ENCODE measurements at regions not wholly inside any gene's neighbourhood (a gene's known extent, or its start where the extent isn't known, plus 50 kb on each side); places are given as distances from the start of the nearest gene placed in this dataset.
A peak's percentile ranks its signal among the peaks of the same experiment; 100 is the strongest.

DNA sequence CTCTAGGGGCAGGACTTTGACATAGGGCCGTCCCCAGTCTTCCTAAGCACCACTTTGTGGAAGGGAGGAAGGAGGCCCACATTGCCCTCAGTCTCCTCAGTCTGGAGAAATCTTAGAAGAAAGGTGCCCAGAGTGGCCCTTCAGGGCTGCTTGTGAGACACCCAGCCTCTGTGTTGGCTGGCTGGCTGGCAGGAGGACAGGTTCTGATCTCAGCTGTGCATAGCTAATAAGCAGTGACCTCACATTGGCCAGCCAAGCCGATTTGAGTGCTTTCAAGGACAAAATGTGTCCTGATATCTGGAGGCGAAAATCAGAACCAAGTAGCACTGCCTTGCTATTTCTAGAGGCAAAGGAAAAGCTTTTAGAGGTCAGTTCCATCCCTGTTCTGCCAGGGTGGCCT lies 211.5 kb downstream of the BCOR start:
- no peak for DNase-seq

DNA sequence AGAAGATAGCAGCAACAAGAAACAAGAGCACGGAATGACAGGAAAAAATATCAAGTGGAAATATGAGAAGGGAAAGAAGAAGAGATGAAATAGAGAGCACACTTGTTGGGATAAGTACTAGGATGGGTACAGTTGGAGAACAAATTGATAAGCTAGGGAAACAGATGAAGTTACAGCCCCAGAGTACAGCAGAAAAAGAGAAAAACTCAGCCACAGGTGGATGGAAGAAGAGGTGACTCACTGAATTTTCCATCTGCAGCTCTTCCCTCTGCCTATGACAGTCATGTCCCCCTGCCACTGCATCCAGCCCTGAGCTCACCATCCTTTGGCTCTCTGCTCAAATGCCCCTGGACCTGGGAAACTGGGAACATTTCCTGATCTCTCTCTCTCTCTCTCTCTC lies 209.0 kb downstream of the BCOR start:
- DNase-seq = no peak

DNA sequence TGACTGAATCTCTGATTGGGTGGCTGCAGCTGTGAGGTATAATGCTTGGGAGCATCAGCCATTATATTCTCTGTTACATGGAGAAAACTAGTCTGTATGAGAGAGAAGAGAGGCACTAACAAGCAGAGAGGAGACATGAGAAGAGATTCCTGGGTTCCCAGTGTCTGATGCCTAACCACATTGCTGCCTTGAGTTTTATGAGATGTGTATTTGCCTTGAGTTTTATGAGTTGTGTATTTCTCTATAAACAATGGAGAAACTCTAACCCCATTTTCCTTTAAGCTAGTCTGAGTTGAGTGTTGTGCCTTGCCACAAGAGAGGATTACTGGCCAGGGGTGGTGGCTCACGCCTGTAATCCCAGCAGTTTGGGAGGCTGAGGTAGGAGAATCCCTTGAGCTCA lies 208.1 kb downstream of the BCOR start:
- DNase-seq = no peak

DNA sequence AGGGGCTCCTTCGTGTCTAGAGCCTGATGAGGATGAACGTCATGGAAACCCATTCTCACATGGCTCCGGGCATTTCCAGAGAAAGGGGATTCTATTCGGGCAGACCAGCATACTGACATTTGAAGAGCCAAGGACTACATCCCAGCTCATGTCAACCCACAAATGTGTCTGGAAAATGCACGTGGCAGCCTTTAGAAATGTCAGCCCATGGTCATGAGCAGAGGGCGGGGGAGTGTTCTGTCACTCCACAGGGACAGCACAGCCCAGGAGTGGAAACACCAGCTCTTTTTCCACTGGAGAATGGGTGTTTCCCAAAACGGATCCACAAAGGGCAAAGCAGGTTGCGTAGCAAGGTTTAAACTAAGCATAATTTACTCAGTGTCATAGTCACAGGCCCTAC lies 207.0 kb downstream of the BCOR start:
- no peak for DNase-seq

DNA sequence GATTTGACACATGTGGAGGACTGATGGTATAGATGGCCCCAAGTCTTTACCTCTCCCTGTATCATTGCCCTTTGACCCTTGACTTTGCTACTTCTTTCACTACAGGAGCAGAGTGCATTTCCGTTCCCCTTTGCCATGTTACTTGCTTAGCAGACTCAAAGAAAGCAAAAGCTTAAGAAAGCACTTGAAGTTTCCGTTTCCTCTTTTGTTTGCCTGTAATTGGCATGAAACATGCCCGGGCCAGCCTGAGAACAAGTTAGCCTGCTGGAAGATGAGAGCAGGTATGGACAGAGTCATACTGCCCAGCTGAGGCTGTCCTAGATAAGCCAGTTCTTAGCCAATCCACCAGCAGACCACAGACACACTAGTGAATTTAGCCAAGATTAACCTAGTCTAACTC lies 206.0 kb downstream of the BCOR start:
- DNase-seq = no peak

DNA sequence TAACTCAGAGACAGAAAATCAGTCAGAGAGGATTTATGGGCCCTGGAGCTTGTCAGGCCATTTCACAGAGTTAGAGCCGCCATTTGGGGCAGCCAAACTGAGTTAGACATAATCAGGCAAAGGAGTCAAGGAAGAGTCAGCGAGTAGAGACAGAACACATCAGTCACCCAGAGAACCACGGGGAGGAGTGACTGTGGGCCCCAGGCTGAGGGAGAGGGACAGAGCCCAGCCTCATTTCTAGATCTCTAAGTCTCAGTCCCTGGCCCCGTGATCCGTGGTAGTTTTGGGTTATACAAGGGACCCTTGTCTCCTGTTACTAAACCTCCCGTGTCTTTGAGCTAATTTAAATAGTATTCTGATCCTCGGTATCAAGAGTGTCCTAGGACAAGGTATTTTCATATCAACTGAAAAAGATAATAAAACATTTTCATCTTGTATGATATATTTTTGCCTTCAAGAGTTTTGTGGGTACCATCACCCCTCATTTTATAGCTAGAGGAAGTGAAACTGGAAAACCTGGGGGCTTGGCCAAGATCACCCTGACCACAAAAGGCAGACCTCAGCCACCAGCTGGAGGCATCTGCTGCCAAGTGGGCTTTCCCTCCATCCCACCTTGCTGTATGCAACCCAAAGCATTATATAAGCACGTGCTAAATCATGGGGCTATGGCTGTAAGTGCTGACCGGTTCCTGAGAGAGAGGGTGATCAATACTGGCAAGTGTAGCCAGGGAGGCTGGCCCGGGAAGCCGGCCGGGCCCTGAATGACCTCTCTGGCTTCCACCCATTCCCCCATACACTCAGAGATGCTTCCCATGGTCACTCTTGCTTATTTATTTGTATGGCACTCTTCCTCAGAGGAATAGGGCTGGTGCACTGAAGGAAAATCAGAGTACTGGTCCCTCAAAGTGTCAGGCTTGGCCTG lies 204.1 kb downstream of the BCOR start:
- DNase-seq = no peak

DNA sequence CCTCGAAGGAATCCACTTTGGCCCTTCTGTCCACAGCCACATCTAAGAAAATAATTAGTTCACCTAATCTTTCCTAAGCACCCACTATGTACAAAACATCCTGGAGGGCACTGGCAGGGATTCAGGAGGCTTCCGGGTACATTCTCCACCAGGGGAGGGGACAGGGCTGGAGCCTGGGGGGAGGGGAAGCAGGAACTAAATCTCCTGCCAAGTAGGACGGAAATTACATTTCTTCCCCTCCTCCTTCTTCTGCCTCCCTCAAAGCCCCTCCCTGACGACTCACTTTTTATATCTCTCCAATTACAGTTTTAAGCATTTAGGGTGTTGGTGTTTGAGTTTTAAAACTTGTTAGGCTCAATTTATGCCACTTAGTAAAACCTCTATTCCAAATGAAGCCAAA lies 203.1 kb downstream of the BCOR start:
- no peak for DNase-seq

DNA sequence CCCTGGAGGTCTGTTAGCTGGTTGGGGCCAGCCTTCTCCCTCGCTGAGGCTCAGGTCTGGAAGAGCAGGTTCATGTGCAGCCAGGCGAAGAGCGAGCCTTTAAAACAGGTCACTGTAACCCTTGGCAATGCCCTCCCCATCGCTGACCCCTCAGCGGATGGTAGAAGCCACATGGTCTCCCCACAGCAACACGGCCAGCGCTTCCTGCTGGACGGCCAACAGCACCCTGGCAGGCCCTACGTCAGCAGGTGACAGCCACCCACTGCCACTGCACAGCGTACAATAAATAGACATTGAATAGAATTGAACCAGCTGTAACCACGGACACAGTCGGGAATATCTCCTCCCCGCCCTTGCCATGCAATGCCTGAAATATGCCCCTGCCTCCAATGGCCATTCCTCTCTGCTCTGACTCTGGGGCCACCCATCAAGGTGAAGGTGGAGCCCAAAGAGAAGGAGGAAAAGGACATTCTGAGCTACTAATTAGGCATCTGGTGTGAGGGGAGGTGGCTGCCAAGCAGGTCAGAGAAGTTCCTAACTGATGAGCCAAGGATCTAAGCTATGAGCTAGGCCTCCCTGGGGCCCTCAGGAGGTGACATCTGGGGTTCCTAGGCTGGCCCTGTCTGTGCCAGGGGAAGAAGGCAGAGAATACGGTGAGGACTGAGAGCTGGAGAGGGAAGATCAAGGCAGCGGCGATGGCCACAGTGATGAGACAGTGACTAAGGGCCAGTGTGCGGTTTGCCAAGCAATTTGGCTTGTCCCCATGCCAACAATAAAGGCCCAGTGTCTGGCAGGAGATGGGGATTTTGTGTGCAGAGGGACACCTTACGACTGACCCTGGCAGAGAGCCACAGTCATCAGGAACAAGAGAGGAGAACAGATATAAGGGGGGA lies 202.3 kb downstream of the BCOR start:
- DNase-seq = no peak

DNA sequence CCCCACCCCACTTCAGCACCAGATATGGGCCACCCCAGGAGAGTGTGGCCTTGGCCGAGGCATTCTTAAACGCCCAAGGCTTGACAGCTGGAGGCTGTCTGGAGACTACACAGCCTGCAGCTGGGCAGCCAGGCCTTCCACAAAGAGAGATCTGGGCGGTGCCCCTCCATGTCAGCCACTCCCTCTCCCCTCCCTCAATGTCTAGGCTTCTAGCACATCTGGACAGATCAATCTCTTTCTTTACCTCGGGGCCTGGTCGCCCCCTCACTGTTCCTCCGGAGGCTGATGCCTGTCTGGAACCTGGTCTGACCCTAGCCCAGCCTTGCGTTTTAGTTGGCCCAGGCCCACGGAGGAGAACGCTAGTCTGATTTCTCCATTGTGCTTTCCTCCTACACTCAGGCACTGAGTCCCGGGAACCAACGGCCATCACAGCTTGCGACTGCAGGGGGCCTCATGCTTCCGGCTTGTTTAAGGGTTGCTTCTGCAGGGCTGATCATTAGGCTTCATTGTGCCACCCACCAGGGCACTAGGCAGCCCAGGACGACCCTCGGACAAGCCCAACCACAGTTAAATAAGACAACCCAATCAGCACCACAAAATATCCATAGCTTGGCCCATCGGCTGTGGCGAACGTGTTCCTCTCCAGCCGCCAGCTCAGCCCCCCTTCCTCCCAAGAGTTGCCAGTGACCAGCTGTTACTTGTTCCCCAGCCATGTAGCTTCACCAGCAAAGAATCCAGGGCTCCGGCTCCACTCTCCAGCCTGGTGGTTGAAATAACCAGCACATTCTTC lies 200.6 kb downstream of the BCOR start:
- no peak for DNase-seq

DNA sequence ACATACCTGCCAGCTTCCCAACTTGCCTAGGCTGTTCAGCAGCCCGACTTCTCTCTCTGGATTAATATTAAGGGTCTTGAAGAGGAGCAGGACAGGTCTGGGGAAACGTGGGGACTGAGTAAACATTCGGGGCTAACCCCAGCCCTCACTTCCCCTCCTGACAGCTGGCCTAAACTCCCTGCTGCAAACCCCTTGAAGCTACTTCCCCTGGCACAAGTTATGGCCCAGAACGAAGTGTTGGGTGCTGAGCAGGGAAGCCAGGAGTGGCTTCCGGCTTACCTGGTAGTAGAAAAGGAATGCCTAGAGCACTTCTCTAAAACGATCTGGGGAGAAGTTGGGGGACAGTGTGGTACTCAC lies 200.0 kb downstream of the BCOR start:
- no peak for DNase-seq

DNA sequence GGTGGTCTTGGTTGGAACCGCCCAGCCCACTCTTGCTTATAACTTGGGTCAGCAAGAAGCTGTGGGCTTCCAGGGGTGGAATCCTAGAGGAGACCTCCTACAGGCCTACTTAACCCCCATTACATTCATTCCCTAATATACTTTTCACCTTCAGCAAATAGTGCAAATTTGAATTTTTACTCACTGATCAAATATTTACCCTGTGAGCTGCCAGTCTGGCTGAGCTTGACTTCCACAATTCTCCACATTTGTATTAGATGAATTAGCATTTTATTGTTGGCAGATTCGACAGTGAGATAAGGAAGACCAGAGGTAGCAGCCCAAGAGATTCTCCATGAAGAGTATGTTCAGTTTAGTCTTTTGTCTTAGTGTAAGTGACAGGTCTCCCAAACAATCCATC lies 199.6 kb downstream of the BCOR start:
- DNase-seq = no peak

DNA sequence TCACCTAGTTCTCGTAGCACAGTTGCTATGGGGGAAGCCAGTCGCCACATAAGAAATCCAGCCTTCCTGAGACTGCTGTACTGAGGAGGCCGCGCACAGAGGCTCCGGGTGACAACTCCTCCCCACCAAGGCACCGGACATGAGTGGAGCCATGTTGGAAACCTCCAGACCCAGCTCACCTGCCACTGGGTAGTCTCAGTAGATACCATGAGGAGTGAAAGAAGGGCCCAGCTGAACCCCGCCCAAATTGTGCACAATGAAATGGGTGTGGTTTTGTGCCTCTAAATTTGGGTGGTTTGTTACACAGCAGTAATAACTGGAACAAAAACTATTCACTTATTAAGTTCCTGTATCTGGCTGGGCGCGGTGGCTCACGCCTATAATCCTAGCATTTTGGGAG lies 198.7 kb downstream of the BCOR start:
- DNase-seq = no peak

DNA sequence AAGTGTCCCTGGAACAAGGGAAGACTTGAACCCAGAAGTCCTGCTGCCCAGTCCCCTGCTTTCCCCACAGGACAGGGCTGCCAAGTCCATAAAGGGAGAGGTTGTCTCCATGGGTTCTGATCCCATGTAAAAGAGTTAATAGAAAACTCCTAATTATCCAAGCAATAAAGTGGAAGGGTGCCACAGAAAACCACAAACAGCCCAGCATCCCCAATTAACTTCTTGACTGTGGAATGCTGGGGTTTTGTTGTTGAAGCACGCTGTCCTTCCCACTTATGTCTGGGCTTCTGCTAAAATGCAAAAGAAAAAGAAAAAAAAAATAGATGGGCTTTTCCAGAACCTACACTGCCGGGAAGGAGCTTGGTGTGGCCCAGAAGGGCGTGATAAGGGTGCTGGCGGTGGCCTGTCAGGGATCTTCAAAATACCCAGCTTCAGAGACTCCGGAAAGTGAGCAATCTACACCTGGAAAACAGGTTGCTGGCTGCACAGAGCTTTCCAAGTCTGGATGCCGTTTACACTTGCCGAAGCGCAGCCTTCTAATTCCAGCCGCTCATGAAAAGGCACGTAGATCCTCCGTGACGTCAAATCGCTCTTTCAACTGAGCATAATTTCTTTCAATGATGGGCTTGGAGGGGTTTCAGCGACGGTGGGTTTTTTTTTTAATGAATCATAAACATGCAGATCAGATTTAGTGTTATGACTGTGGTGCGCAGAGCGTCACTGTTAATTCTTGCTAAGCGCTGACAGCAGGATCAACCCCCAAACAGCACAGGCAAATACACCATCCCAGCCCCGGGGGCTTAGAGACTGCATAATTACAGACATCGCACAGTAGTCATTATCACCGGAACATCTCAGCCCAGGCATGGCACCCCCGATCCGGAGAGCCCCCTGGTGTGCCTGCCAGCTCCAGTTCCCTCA lies 197.6 kb downstream of the BCOR start:
- DNase-seq = no peak

DNA sequence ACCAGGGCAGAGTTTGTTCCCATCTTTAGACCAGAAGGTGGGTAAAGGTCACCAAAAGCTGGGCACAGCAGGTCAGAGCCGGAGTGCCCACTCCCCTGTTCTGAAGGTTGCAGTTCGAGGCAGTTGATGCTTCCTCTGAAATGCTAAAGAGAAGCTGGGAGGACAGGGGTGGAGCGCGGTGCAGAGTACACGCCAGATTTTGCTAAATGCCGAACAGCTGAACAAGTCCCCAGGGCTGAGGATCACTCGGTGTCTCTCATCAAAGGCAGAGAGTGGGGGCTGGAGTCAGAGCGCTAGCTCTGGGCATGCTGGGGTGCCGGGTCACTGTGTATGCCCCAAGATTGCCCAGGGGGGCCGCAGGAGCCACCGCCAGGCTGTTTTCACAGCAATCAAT lies 197.0 kb downstream of the BCOR start:
- DNase-seq = peak; percentile 3

DNA sequence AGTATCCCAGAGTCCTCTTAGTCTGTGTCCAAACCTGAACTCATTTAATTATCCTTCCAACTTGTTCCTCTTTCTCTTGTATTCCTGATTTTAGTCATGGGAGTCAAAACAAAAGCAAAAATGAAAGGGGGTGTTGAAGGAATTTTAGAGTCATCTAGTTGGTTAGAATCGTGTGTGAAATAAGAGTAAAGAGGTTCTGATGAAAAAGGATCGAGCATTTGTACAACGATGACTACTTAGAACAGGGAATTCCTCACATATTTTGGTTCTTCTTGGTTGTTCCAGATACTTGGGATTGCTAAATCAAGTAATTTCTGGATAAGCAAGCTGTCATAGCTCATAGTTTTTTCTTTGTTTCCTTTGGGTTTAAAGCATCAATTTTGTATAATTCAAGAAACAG lies 194.4 kb downstream of the BCOR start:
- DNase-seq = no peak

DNA sequence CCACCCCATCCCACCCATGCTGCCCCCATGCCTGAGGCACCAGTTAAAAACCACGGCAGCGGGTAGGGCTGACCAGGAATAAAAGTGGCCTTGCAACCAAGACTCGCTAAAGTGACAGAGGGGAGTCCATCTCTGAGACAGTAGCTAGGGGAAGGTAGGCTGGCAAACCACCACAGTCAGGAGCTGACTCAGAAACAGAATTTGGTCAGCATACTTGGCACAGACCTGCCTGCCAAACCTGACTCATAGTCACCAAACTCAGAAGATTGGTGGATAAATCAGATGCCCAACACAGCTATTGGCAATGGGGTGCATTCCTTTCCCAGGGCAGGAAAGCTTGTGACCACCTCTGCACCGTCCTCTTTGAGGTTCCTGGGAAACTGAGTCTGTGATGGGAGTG lies 193.8 kb downstream of the BCOR start:
- DNase-seq = no peak

DNA sequence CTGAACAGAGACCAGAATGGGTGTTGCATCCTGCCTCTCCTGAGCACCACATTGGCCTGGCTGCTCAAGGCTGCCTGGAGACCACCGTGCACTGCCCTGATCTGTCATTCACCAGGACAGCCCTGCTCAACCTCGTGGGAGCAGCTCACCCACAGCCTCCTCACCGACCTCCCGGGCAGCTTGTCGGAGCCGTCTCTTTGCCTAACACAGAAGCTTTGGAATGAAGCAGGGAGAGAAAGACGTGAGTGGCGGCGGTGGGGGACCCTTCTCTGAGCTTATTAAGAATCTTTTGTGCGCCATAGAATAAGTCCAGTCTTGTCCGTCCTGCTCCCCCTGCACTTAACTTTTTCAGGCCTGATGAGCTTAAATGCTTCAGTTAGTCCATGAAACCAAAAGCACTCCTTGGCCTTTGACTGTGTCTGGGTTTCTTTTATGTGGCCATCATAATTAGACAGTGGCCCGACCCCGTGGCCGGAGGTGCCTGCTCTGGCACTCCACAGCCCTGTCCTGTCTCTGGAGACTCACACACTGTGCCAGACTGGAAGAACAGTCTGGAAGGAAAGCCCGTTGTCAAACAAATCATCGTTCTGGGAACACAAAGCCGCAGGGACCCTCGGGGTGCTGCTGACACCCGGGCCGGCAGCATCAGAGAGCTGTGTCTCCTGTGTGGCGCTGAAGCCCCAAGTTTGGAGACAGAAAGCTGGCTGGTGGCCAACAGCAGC lies 192.8 kb downstream of the BCOR start:
- no peak for DNase-seq

DNA sequence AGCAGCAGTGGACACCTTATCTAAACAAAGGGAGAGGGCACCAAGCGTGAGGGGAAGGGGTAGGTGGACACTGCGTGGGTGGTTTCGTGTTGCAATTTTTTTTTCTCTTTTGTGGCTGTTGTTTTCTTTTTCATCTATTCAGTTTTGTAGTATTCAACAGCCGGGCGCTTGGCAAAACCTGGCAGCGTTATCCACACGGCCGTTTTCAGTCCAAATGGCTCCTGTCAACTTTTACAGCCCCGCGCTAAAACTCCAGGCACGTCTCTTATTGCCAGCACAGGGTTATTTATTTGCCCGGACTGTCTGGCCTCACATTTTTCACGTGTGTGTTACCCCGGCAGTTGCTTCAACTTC lies 192.2 kb downstream of the BCOR start:
- no peak for DNase-seq

DNA sequence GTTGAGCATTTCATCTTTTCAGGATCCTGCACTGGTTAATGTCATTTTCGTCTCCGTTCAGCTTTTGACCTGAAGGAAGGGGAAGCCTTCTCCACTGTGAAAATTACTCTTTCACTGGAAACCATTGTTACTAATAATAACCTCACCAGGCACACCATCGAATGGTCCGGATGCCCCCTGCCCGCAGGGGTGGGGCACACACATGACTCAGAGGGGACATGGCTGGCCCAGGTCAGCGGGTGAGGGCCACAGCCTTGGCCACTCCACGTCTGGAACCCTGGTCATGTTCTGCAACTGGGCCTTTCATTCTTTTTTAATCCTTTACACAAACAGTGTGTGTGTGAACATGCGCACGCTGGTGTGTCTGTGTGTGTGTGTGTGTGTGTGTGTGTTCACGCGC lies 191.8 kb downstream of the BCOR start:
- no peak for DNase-seq

DNA sequence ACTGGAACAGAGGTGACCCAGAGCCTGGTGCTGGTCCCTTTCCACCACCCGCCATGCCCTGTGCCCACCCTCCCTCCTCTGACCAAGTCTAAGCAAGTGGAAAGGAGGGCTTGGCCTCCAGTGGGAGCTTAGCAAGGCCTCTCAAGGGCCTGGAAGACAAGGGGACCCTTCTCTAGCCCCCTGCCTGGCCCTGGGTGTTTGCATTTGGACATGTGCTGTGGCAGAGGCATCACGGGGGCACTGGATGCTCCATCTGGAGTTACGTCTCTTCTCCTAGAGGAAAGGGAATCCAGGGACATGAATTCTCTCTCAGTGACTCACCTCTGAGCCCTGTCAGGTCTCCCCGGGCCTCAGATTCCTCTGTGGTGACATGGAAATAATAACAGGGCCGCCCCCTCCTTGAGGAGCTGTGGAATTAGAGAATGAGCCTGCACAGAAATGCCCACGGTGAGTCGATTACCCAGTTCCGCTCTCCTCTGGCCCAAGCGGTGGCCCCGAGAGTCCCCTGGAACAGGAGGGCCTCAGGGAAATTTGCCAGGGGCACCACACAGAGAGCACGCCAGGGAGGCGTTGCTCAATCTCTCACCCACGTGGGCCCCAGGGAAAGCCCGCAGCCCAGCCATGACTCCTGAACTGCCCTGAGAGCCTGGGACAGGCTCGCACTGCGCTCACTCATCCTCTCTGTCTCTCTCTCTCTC lies 189.6 kb downstream of the BCOR start:
- DNase-seq = no peak

DNA sequence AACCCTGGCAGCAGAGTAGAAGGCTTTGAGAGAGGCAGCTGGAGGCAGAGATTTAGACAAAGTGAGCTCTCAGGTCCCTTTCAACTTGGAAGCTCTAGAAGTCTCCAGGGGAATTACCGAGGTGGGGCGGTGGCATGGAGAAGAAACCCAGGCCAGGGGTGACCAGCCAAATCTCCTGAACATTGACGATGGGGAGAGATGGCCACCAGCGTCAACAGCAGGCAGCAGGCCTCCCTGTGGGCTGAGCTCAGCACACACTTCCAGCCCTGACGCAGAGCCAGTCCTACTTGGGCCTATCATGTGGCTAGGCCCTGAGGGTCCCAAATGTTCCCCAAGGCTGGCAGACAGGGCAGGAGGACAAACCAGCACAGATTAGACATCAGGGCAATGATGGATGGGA lies 187.8 kb downstream of the BCOR start:
- DNase-seq = no peak
